ENCODE measurements at regions not wholly inside any gene's neighbourhood (a gene's known extent, or its start where the extent isn't known, plus 50 kb on each side); places are given as distances from the start of the nearest gene placed in this dataset.

GRCh38 chr5:61951295-61951694 is 354.7 kb upstream of the KIF2A start:
- POLR2A ChIA-PET, result no interaction called here
- TF ChIP-seq, protein P1, sequence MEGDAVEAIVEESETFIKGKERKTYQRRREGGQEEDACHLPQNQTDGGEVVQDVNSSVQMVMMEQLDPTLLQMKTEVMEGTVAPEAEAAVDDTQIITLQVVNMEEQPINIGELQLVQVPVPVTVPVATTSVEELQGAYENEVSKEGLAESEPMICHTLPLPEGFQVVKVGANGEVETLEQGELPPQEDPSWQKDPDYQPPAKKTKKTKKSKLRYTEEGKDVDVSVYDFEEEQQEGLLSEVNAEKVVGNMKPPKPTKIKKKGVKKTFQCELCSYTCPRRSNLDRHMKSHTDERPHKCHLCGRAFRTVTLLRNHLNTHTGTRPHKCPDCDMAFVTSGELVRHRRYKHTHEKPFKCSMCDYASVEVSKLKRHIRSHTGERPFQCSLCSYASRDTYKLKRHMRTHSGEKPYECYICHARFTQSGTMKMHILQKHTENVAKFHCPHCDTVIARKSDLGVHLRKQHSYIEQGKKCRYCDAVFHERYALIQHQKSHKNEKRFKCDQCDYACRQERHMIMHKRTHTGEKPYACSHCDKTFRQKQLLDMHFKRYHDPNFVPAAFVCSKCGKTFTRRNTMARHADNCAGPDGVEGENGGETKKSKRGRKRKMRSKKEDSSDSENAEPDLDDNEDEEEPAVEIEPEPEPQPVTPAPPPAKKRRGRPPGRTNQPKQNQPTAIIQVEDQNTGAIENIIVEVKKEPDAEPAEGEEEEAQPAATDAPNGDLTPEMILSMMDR (IDR thresholded peaks at IDR 0.05; ENCODE audit: control extremely low read depth, extremely low read depth, low read depth, missing control alignments), result no peak
- no peak for DNase-seq (ENCODE audit: extremely low spot score)
- CTCF ChIA-PET, result interaction anchor here (0.8 to 2.8 kb wide), 2 partner anchors 11 to 17 kb away, joined by 3 to 7 read pairs; no protein-coding TSS in a partner anchor

- ChIA-PET CTCF (no interaction called here), POLR2A (no interaction called here)
- TF ChIP-seq, protein P1 (IDR thresholded peaks at IDR 0.05; ENCODE audit: control extremely low read depth, extremely low read depth, low read depth, missing control alignments), result no peak
- no peak for DNase-seq (ENCODE audit: extremely low spot score)
Measured at GRCh38 chr5:61953913-61954312, 352.1 kb upstream of the KIF2A start.

GRCh38 chr5:61964201-61964600 is 341.8 kb upstream of the KIF2A start:
- CTCF ChIA-PET, result interaction anchor here (1.3 to 1.9 kb wide), 2 partner anchors 9 to 11 kb away, joined by 5 to 9 read pairs; no protein-coding TSS in a partner anchor
- POLR2A ChIA-PET, result no interaction called here
- TF ChIP-seq, protein P1 (IDR thresholded peaks at IDR 0.05; ENCODE audit: control extremely low read depth, extremely low read depth, low read depth, missing control alignments), result no peak
- DNase-seq (ENCODE audit: extremely low spot score), result no peak

DNA sequence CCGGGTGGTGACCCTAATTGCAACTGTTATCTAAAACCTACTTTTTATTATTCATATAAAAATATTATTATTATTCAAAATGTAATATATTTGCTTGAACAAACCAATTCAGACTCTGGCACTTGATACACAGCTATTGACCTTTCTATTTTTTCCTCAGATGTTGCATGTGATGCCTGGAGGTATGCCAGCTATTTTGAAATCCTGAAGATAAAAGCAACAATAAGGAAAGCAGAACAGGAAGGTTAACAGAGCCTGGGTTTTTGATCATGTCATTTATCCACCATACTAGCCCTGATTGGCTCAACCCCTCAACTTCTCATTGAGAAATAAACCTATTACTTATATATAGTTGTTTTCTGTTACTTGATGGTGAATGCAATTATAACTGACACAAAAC is 340.9 kb upstream of the KIF2A start:
- POLR2A ChIA-PET, result no interaction called here
- CTCF ChIA-PET, result interaction anchor here (1.9 kb wide), 1 partner anchor 10 kb away, joined by 9 read pairs; no protein-coding TSS in a partner anchor
- TF ChIP-seq, protein P1 (IDR thresholded peaks at IDR 0.05; ENCODE audit: control extremely low read depth, extremely low read depth, low read depth, missing control alignments), result no peak
- DNase-seq (ENCODE audit: extremely low spot score), result no peak

DNA sequence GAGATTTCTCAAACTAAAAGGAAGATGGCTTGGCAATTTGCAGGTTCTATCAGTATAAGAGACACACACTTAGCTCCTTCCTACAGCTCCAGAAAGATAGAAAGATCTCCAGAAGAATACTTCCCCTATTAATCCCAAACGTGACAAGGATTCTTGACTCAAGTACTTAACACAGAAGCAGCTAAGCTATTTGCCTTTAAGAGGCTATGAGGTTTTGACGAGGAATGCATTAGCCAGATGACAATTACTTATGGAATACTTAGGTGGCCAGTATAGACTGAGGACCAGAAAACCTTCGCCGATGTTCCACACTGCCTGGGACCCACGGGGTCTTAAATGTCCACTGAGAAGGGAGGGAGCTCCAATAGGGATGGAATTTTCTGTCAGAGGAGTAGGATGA is 340.5 kb upstream of the KIF2A start:
- POLR2A ChIA-PET, result no interaction called here
- CTCF ChIA-PET, result no interaction called here
- TF ChIP-seq, protein P1 (IDR thresholded peaks at IDR 0.05; ENCODE audit: control extremely low read depth, extremely low read depth, low read depth, missing control alignments), result no peak
- no peak for DNase-seq (ENCODE audit: extremely low spot score)

GRCh38 chr5:61966296-61966955 is 339.6 kb upstream of the KIF2A start:
- ChIA-PET POLR2A (no interaction called here), CTCF (no interaction called here)
- DNase-seq (ENCODE audit: extremely low spot score), result no peak
- TF ChIP-seq, protein P1 (IDR thresholded peaks at IDR 0.05; ENCODE audit: control extremely low read depth, extremely low read depth, low read depth, missing control alignments), result no peak

All from GM10248 (cell line).